A549 (cell line): ENCODE measurements at regions not wholly inside any gene's neighbourhood (a gene's known extent, or its start where the extent isn't known, plus 50 kb on each side); places are given as distances from the start of the nearest gene placed in this dataset.

Source experiments
- ATAC-seq, 2 experiments: fragments of 200-7000 bp in 1 of 2; fragments of >200 bp in 1 of 2; cut with Nextera tagmentation in 1 of 2; cut with Tn5 transposase in 1 of 2; 3 replicates each; pipeline versions ENCODE4 v1.8.0 to v1.9.1; 2018 to 2020; ENCODE audit warnings: mild to moderate bottlenecking in 1 of 2, moderate library complexity in 1 of 2
- CTCF ChIA-PET: fragments of 300-600 bp; sonication (Branson Sonifier 250); formaldehyde crosslinking; extraction: SDS; loops from one replicate; lab custom pipeline; 2021; ENCODE audit warnings: antibody characterized with exemption, inconsistent platforms; lab: Yijun Ruan, JAX
- POLR2A ChIA-PET: fragments of 350-600 bp; formaldehyde crosslinking; extraction: SDS; loops from one replicate; lab custom pipeline; 2021; ENCODE audit warnings: antibody characterized with exemption, inconsistent platforms; lab: Yijun Ruan, JAX
- DNase-seq, 2 experiments: peaks; one replicate each; pipeline versions ENCODE4 v3.0.0 to v3.0.0-alpha.2; 2011 to 2016; ENCODE audit warnings: low read depth in 1 of 2, low spot score in 1 of 2
- FAIRE-seq: peaks from 2 replicates; lab custom pipeline; 2011; peaks lifted over from hg19 to GRCh38; lab: Jason Lieb, UNC
- H3K27ac ChIP-seq, 2 experiments: fragments of >200 bp; sonication (Bioruptor Twin); formaldehyde crosslinking; 3 replicates each; pipeline ENCODE4 v1.5.1; 2016 to 2017
- H3K4me1 ChIP-seq: fragments of >200 bp; sonication (Bioruptor Twin); formaldehyde crosslinking; 3 replicates; pipeline ENCODE4 v1.6.1; 2016
- H3K4me2 ChIP-seq: fragments of >200 bp; sonication (Bioruptor Twin); formaldehyde crosslinking; 3 replicates; pipeline ENCODE4 v1.6.1; 2016
- H3K4me3 ChIP-seq: fragments of >200 bp; sonication (Bioruptor Twin); formaldehyde crosslinking; 3 replicates; pipeline ENCODE4 v1.5.1; 2016
- H3K9me3 ChIP-seq: fragments of >200 bp; sonication (Bioruptor Twin); formaldehyde crosslinking; 3 replicates; pipeline ENCODE4 v1.6.1; 2016
- CBX2 ChIP-seq: fragments of 200-600 bp; sonication (generic); IDR thresholded peaks from 2 replicates; pipeline ENCODE4 v1.6.1; 2016; ENCODE audit warnings: low read depth, mild to moderate bottlenecking, borderline replicate concordance
- CHD2 ChIP-seq: fragments of 150-350 bp; IDR thresholded peaks from 2 replicates; pipeline ENCODE4 v1.6.1; 2014; ENCODE audit warnings: low read length; ENCODE audit not compliant: partially characterized antibody
- EHF ChIP-seq: fragments of 250-450 bp; sonication (Bioruptor Pico); IDR thresholded peaks from 2 replicates; pipeline ENCODE4 v1.5.0; 2020; ENCODE audit warnings: mild to moderate bottlenecking
- EP300 ChIP-seq, 2 experiments: fragments of >200 bp; sonication (Bioruptor Twin); formaldehyde crosslinking; IDR thresholded peaks; 2 replicates in 1 of 2; 3 replicates in 1 of 2; pipeline ENCODE4 v1.6.1; 2016 to 2017
- FOSL2 ChIP-seq, 2 experiments: fragments of 450-650 bp in 1 of 2; fragments of >200 bp in 1 of 2; sonication (Bioruptor Twin) in 1 of 2; formaldehyde crosslinking; IDR thresholded peaks; 2 replicates each; pipeline versions ENCODE4 v1.5.0 to v1.6.1; 2016 to 2020; ENCODE audit warnings: mild to moderate bottlenecking in 1 of 2, moderate library complexity in 1 of 2
- GATA3 ChIP-seq: IDR thresholded peaks from 2 replicates; pipeline ENCODE4 v1.6.1; 2012; ENCODE audit warnings: borderline replicate concordance
- HEYL ChIP-seq: fragments of 250-450 bp; sonication (Bioruptor Pico); IDR thresholded peaks from 2 replicates; pipeline ENCODE4 v1.8.0; 2021; ENCODE audit warnings: mild to moderate bottlenecking, moderate library complexity
- HOXB5 ChIP-seq: fragments of 250-450 bp; sonication (Bioruptor Pico); IDR thresholded peaks from 2 replicates; pipeline ENCODE4 v1.5.0; 2020; ENCODE audit warnings: mild to moderate bottlenecking, moderate library complexity
- KDM5A ChIP-seq: fragments of 200-600 bp; sonication (generic); IDR thresholded peaks from 2 replicates; pipeline ENCODE4 v1.6.1; 2016; ENCODE audit warnings: antibody characterized with exemption, mild to moderate bottlenecking
- MYC ChIP-seq: IDR thresholded peaks from 2 replicates; pipeline ENCODE4 v1.6.1; 2012; ENCODE audit warnings: mild to moderate bottlenecking, inconsistent platforms, low read length, improper control_type of control experiment, borderline replicate concordance
- NFE2L2 ChIP-seq: fragments of 150-350 bp; conservative IDR thresholded peaks from 2 replicates; pipeline ENCODE4 v1.6.1; 2014; ENCODE audit warnings: low read length
- NPAS2 ChIP-seq: fragments of 250-450 bp; sonication (Bioruptor Pico); IDR thresholded peaks from 2 replicates; pipeline ENCODE4 v1.8.0; 2022; ENCODE audit warnings: mild to moderate bottlenecking, moderate library complexity, borderline replicate concordance
- POLR2AphosphoS2 ChIP-seq: conservative IDR thresholded peaks from 2 replicates; pipeline ENCODE4 v1.6.1; 2012; ENCODE audit warnings: low read length, improper control_type of control experiment, inconsistent platforms
- RARB ChIP-seq: fragments of 250-450 bp; sonication (Bioruptor Pico); IDR thresholded peaks from 2 replicates; pipeline ENCODE4 v1.8.0; 2021; ENCODE audit warnings: mild to moderate bottlenecking, moderate library complexity
- SMC3 ChIP-seq: fragments of >200 bp; sonication (Bioruptor Twin); formaldehyde crosslinking; IDR thresholded peaks from 3 replicates; pipeline ENCODE4 v1.6.1; 2018; ENCODE audit warnings: inconsistent platforms
- SREBF2 ChIP-seq: fragments of 450-650 bp; IDR thresholded peaks from 2 replicates; pipeline ENCODE4 v1.6.1; 2014; ENCODE audit warnings: mild to moderate bottlenecking, moderate library complexity
- TFCP2L1 ChIP-seq: fragments of 250-450 bp; sonication (Bioruptor Pico); IDR thresholded peaks from 2 replicates; pipeline ENCODE4 v1.5.0; 2021; ENCODE audit warnings: mild to moderate bottlenecking
- TP53 ChIP-seq: fragments of 250-450 bp; sonication (Bioruptor Pico); IDR thresholded peaks from 2 replicates; pipeline ENCODE4 v1.5.0; 2021; ENCODE audit warnings: mild to moderate bottlenecking, moderate library complexity
- ZC3H11A ChIP-seq: fragments of 450-650 bp; IDR thresholded peaks from 2 replicates; pipeline ENCODE4 v1.6.1; 2014; ENCODE audit warnings: antibody characterized with exemption, mild to moderate bottlenecking
- ZSCAN20 ChIP-seq: fragments of 250-450 bp; sonication (Bioruptor Pico); IDR thresholded peaks from 2 replicates; pipeline ENCODE4 v1.8.0; 2022; ENCODE audit warnings: mild to moderate bottlenecking, moderate library complexity
- WGBS: methylation state at CpG from one replicate; pipeline ENCODE4 v1.1.6; 2017; ENCODE audit errors: missing lambda C conversion rate; 5-methylcytosine and 5-hydroxymethylcytosine counted together
- TF ChIP-seq, protein P1 (sequence below): fragments of >200 bp; sonication (Bioruptor Twin); formaldehyde crosslinking; IDR thresholded peaks from 3 replicates; pipeline ENCODE4 v1.5.1; 2016
- TF ChIP-seq, protein P2 (sequence below): fragments of 200-600 bp; sonication (generic); IDR thresholded peaks from 2 replicates; pipeline ENCODE4 v1.6.1; 2016; ENCODE audit warnings: antibody characterized with exemption, mild to moderate bottlenecking, moderate library complexity
- TF ChIP-seq, protein P3 (sequence below): fragments of 250-450 bp; sonication (Bioruptor Pico); IDR thresholded peaks from 2 replicates; pipeline ENCODE4 v1.5.0; 2020; ENCODE audit warnings: low read depth, mild to moderate bottlenecking, moderate library complexity

DNA sequence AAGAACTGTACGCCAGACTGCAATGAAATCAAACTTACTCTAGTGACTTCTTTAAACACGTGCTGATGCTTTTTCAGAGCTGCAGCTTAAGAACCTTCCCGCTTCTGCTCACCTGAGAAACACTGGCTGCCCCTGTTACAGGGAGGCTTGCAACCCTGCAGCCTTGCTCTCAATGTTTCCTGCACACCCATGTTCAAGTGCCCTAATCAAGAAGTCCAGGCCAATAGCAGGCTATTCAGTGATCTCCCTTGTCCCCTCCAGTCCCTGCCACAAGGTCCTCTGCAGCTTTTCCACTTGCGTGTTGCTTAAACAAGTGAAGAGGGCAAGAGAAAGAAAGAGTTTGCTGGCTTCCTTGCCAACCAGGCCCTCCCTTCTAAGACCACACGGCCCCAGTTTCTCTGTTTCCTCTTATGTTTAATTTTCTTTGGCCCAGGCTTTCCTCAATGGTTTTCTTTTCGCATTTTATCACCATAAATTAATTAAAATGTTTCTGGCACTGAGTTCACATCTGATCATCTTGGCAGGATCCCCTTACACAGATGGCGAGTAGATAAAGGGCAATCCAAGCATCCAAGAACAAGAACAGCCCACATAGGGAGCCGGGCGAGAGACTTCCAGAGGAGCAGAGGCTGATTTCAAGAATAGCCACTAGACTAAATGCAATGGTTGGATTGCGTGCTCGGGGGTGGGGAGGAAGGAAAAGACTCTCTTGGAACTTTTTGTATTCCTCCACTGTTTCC, 82.3 kb upstream of the CDKN3 start (continued):
- TF ChIP-seq POLR2AphosphoS2, result no peak

DNA sequence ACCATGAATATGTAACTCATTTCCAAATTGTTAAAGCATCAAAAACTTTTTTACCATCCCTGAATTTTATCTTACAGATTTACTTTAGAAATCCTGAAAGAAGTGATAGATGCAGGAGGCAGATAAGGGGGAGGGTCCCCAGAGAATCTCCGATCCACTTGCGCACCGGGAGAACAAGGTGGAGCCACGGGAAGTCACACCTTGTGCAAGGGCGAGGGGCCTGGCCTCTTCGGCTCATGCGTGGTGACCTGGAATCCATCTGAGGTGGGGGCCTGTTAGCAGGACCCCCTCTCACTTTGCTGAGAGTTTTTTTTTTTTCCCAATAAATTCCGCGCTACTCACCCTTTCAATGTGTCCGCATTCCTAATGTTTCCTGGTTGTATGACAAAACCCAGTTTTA, 80.2 kb upstream of the CDKN3 start:
- ChIA-PET POLR2A (no interaction called here), CTCF (interaction anchor here (0.7 to 1.5 kb wide), 2 partner anchors 31 to 1011 kb away, joined by 3 to 10 read pairs; no protein-coding TSS in a partner anchor)
- H3K9me3 ChIP-seq, result no peaks in the 10 kb centered on the region
- ATAC-seq (no peak), FAIRE-seq (no peak), DNase-seq (no peak)
- 87% methylated on average over 10 of the region's 10 CpGs for whole genome bisulfite sequencing
- no peak overlapping the region for H3K4me3 ChIP-seq
- H3K27ac ChIP-seq, result no peak overlapping the region
- H3K4me2 ChIP-seq, result no peak overlapping the region
- TF ChIP-seq NFE2L2 (no peak), SREBF2 (no peak), TFCP2L1 (no peak), ZC3H11A (no peak), HOXB5 (CRISPR knock-in tag) (no peak), EP300 (IDR thresholded peaks at IDR 0.05) (no peak), SMC3 (no peak), NPAS2 (CRISPR knock-in tag) (no peak), ZSCAN20 (CRISPR knock-in tag) (no peak), CHD2 (no peak), HEYL (CRISPR knock-in tag) (no peak), CBX2 (no peak), EHF (CRISPR knock-in tag) (no peak), FOSL2 (IDR thresholded peaks at IDR 0.05) (no peak), FOSL2 (CRISPR knock-in tag; IDR thresholded peaks at IDR 0.05) (no peak)
- TF ChIP-seq, protein P1, sequence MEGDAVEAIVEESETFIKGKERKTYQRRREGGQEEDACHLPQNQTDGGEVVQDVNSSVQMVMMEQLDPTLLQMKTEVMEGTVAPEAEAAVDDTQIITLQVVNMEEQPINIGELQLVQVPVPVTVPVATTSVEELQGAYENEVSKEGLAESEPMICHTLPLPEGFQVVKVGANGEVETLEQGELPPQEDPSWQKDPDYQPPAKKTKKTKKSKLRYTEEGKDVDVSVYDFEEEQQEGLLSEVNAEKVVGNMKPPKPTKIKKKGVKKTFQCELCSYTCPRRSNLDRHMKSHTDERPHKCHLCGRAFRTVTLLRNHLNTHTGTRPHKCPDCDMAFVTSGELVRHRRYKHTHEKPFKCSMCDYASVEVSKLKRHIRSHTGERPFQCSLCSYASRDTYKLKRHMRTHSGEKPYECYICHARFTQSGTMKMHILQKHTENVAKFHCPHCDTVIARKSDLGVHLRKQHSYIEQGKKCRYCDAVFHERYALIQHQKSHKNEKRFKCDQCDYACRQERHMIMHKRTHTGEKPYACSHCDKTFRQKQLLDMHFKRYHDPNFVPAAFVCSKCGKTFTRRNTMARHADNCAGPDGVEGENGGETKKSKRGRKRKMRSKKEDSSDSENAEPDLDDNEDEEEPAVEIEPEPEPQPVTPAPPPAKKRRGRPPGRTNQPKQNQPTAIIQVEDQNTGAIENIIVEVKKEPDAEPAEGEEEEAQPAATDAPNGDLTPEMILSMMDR, result no peak
- TF ChIP-seq, protein P2, sequence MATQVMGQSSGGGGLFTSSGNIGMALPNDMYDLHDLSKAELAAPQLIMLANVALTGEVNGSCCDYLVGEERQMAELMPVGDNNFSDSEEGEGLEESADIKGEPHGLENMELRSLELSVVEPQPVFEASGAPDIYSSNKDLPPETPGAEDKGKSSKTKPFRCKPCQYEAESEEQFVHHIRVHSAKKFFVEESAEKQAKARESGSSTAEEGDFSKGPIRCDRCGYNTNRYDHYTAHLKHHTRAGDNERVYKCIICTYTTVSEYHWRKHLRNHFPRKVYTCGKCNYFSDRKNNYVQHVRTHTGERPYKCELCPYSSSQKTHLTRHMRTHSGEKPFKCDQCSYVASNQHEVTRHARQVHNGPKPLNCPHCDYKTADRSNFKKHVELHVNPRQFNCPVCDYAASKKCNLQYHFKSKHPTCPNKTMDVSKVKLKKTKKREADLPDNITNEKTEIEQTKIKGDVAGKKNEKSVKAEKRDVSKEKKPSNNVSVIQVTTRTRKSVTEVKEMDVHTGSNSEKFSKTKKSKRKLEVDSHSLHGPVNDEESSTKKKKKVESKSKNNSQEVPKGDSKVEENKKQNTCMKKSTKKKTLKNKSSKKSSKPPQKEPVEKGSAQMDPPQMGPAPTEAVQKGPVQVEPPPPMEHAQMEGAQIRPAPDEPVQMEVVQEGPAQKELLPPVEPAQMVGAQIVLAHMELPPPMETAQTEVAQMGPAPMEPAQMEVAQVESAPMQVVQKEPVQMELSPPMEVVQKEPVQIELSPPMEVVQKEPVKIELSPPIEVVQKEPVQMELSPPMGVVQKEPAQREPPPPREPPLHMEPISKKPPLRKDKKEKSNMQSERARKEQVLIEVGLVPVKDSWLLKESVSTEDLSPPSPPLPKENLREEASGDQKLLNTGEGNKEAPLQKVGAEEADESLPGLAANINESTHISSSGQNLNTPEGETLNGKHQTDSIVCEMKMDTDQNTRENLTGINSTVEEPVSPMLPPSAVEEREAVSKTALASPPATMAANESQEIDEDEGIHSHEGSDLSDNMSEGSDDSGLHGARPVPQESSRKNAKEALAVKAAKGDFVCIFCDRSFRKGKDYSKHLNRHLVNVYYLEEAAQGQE, result no peak
- TF ChIP-seq, protein P3, sequence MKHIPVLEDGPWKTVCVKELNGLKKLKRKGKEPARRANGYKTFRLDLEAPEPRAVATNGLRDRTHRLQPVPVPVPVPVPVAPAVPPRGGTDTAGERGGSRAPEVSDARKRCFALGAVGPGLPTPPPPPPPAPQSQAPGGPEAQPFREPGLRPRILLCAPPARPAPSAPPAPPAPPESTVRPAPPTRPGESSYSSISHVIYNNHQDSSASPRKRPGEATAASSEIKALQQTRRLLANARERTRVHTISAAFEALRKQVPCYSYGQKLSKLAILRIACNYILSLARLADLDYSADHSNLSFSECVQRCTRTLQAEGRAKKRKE (CRISPR knock-in tag), result no peak
- TF ChIP-seq, all 56 proteins: peak for 0
- peaks cover 9% of the 10 kb centered on the region; the same call in 2 of the 3 replicates for H3K4me1 ChIP-seq

DNA sequence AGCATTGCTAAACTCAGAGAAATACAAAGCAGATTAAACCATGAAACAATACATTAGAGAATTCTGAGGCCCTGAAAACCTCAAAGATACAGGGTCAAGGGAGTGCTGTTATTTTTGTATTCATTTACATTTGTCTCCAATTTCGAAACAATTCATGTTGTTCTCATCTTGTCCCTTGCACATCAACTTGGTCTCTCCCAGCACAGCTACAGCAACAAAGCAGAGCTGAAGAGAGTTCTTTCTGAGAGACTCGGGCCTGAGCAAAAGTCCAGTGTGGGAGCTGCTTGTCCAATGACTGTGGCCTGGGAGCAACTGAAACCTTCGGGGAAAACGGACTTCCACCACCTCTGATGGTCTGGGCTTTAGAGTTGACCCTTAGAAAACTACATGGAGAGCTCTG, 79.4 kb upstream of the CDKN3 start:
- DNase-seq (no peak), FAIRE-seq (no peak), ATAC-seq (no peak)
- WGBS, result 40% methylated on average over 4 of the region's 4 CpGs
- Histone ChIP-seq H3K4me1 (peaks cover 3% of the 10 kb centered on the region; the same call in 2 of the 3 replicates), H3K4me2 (no peak overlapping the region), H3K4me3 (no peak overlapping the region), H3K9me3 (no peaks in the 10 kb centered on the region), H3K27ac (no peak overlapping the region)
- no peak for TF ChIP-seq TP53 (CRISPR knock-in tag)
- no peak for TF ChIP-seq RARB (CRISPR knock-in tag)
- TF ChIP-seq GATA3, result no peak
- no peak for TF ChIP-seq ZC3H11A
- no peak for TF ChIP-seq MYC
- TF ChIP-seq KDM5A, result no peak
- POLR2A ChIA-PET, result no interaction called here
- CTCF ChIA-PET, result interaction anchor here (0.7 to 2.0 kb wide), 3 partner anchors 12 to 1012 kb away, joined by 3 to 12 read pairs (median 10); no protein-coding TSS in a partner anchor
